HFF-Myc (cell line): ENCODE measurements at regions not wholly inside any gene's neighbourhood (a gene's known extent, or its start where the extent isn't known, plus 50 kb on each side); places are given as distances from the start of the nearest gene placed in this dataset.

Source experiments
- DNase-seq: peaks from one replicate; pipeline ENCODE4 v3.0.0-alpha.2; 2011; ENCODE audit warnings: low read depth; ENCODE audit errors: extremely low read depth
- H3K4me3 ChIP-seq: replicated peaks from 2 replicates; pipeline ENCODE4 v1.5.1; 2011; ENCODE audit warnings: low read depth, mild to moderate bottlenecking, control low read depth, low read length
- TF ChIP-seq, protein P1 (sequence below): IDR thresholded peaks from 2 replicates; pipeline ENCODE4 v1.5.1; 2012; ENCODE audit warnings: mild to moderate bottlenecking, low read depth, low read length, control low read depth; ENCODE audit errors: missing control alignments

DNA sequence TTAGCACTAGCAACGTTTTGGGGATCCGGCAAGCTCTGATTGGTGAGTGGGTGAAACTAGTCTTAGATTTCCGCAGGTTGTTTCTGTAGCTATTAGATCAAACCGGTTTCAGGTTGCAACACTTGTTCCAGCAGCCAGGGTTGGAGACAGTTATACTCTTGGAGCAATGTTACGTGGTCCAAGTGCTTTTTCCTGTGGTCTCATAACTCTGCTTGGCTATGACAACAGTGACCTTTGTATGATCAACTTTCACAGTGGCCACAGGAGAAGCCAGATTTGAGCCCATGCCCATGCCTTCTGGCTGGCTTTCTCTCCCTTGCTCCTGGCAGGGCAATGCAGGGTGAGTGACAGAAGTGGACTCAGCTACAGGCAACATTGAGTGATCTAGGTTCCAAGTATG is 84.5 kb upstream of the TAF1B start:
- DNase-seq: no peak
- no peak overlapping the region for H3K4me3 ChIP-seq
- TF ChIP-seq, protein P1, sequence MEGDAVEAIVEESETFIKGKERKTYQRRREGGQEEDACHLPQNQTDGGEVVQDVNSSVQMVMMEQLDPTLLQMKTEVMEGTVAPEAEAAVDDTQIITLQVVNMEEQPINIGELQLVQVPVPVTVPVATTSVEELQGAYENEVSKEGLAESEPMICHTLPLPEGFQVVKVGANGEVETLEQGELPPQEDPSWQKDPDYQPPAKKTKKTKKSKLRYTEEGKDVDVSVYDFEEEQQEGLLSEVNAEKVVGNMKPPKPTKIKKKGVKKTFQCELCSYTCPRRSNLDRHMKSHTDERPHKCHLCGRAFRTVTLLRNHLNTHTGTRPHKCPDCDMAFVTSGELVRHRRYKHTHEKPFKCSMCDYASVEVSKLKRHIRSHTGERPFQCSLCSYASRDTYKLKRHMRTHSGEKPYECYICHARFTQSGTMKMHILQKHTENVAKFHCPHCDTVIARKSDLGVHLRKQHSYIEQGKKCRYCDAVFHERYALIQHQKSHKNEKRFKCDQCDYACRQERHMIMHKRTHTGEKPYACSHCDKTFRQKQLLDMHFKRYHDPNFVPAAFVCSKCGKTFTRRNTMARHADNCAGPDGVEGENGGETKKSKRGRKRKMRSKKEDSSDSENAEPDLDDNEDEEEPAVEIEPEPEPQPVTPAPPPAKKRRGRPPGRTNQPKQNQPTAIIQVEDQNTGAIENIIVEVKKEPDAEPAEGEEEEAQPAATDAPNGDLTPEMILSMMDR: no peak

DNA sequence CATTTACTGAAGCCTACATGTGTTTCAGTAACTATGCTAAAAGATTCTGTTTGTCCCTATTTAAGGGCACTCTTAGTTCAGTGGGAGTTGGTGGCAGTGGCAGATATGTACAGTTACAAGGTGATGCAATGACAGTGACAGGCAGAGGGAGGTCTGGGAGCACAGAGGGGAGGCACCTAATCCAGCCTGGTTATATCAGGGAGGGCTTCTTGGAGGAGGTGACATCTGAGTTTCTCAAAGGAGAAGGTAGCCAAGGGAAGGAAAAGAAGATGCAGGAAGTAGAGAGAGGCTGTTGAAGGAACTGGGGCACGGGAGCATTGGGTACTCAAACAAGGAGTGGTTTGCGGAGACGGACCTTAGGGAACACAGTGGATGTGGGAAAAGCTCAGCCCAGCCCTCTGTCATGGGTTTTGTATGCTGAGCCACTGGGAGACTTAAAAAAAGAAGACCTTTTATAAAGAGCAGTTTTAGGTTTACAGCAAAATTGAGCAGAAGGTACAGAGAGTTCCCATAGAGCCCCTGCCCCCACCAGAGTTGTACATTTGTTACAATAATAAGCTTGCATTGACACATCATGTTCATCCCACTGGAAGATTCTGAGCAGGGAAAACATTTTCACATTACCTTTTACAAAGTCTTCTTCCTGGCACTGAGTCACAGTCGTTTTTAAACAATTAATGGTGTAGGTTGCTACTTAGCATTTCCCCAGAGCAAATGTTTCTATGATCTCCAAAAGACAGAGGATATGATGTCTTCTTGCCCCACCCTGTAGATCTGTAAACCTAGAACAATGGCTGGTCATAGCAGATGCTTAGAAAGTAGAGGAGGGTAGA is 83.0 kb upstream of the TAF1B start:
- H3K4me3 ChIP-seq: no peak overlapping the region
- TF ChIP-seq, protein P1: no peak
- DNase-seq: no peak

DNA sequence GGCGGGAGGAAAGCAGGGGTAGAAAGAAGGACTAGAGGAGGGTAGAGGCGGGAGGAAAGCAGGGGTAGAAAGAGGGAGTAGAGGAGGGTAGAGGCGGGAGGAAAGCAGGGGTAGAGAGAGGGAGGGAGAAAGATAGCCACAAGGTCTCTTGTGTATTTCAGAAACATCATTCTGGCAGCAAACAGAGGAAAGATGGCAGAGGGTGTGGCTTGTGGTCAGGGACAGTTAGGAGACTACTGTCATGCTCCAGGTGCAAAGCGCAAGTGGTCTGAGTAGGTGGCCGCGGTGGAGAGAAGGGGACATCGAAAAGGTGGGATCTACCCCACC is 82.4 kb upstream of the TAF1B start:
- H3K4me3 ChIP-seq: no peak overlapping the region
- no peak for DNase-seq
- TF ChIP-seq, protein P1: no peak

DNA sequence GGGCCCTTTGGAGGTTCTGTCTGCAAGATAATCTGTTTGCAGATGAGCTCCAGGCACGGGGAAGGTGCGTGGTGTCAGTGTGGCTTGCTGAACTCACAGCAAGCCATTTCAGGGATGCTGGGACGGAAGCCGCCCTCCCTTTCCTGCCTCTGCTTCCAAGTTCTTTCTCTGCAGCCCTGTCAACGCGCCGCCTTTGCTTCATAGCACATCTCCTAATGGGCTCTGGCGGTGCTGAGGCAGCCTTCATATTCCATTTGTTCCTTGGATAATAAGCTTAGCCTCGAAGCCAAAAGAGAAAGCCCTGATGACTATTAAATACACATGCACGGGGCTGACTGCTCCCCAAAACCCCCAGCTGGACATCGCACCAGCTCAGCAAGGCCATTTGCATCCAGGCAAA is 81.7 kb upstream of the TAF1B start:
- no peak overlapping the region for H3K4me3 ChIP-seq
- TF ChIP-seq, protein P1: no peak
- no peak for DNase-seq

DNA sequence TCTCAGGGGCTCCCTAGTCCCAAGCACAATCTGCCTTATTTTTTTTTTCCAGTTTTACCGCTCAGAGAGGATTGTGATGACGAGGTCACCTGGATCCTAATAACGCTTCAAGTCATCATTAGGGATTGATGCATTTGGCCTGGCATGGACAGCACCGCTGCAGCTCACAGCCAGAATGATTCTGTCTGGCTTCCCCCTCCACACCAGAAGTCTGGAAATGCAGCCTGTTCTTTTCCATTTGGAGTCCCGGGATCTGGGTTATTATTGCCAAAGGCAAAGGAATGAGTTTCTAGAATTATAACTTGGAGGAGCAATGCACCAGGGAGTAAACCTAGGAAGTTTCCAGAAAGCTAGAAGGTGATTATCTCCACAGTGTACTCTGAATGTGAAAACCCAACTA is 81.1 kb upstream of the TAF1B start:
- DNase-seq: no peak
- H3K4me3 ChIP-seq: no peak overlapping the region
- TF ChIP-seq, protein P1: no peak

DNA sequence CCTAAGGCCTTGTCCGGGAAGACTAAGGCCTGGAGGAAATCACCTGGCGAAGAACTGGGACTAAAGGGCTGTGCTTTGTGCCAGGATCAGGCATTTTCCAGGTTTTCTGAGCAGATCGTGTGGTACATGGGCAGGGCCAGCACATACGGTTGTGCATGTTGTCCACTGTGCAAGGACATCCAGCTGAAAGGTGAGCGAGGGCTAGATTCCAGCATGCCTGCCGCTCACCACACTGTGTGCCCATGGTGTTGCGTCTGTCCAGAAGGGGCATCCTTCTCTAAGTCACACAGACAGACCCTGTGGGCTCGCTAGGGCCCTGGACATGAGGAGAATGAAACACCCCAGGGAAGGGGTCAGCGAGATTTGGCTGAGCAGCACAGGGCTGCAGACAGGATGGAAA is 80.3 kb upstream of the TAF1B start:
- no peak overlapping the region for H3K4me3 ChIP-seq
- DNase-seq: no peak
- TF ChIP-seq, protein P1: no peak
